Hindlimb muscle (tissue), 1 donor: ENCODE measurements at regions not wholly inside any gene's neighbourhood (a gene's known extent, or its start where the extent isn't known, plus 50 kb on each side); places are given as distances from the start of the nearest gene placed in this dataset.

Experiments used
- DNase-seq: peaks from one replicate; pipeline ENCODE4 v3.0.0-alpha.2; 2013

DNA sequence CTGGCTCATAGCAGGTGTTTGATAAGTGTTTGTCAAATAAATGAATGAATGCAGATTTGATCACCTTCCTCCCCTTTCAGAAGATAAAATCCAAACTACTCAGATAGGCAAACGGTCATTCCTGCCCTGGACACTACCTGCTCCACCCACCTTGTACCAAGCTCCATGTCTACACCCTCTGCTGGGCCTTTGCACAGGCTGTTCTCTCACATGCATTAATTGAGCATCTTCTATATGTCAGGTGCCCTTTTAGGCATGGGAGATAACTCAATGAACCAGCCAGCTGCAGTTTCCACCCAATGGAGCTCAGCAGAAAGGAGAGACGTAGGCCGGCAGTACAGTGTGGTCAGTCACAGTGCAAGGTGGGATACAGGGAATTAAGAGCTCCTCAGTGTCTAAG, 102.3 kb upstream of the CPEB4 start:
- DNase-seq, result no peak

GRCh38 chr5:173786286-173787187, 101.6 kb upstream of the CPEB4 start:
- no peak for DNase-seq

- no peak for DNase-seq
These were observed 98.9 kb upstream of the CPEB4 start for GRCh38 chr5:173789031-173789920.

DNA sequence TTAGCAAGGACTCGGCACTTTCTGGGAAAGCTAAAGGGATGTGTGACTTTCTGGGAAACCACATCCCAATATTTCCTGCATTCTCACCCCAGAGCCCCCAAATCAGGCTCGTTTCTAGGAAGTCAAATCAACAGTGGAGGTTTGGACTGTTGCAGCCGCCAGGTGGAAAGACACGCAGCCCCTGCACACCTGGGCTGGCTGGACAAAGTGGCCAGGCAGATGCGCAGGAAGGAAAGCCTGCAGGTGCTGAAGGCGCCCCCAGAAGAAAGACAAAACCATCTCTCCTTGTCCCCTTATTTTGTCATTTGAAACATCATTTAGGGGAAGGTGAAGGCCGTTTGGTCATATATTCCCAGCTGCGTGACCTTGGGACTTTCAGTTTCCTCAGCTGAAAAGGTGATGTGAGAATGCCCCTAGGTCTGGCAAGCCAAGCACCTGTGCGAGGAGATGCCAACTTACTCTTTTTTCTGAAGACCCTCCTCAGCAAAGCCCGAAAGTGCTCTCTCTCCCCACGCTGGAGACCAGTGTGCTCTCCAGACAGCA, 97.9 kb upstream of the CPEB4 start:
- no peak for DNase-seq

DNA sequence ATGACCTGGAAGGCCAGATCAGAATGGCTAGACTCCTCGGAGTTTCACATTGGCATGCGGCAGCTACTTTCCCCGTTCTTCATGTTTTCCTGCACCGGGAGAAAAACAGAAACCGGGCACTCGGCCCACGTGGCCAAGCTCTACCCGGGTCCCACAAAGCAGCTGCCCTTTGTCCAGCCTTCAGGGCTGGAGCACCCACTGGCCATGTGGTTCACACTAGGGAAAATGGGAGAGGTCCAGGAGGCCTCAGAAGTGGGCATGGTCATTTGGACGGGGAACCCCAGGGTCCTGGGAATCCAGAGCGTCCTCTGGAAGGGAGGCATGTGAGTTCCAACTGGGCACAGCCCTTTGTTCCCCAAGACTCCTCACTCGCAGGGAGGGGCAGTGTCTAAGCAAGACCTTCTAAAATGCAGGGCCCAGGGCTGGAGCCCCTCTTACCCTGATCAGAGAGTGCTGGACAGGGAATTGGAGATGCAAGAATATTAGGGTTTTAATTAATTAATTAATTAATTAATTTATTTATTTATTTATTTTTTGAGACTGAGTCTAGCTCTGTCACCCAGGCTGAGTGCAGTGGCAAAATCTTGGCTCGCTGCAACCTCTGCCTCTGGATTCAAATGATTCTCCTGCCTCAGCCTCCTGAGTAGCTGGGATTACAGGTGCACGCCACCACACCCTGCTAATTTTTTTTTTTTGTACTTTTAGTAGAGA, 97.2 kb upstream of the CPEB4 start:
- no peak for DNase-seq

DNA sequence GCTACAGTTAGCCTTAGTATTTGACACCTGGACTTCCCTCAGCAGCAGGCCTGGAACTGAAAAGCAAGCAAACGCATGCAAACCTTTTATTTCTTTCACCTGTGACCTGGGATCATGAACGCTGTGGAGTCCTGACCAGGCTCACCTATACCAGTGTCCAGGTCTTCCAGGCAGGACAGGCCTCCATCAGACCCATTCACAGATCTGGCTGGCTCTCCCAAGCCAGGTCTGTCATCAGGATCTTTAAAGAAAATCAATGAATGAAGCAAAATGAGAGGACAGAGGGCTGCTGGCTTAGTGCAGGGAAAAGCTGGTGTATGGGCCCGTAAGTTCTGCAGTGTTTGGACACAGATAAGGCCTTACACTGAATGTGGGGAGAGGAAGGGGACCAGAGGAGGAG, 96.3 kb upstream of the CPEB4 start:
- no peak for DNase-seq

- DNase-seq, result no peak
These were observed 95.2 kb upstream of the CPEB4 start for GRCh38 chr5:173792781-173793547.

DNA sequence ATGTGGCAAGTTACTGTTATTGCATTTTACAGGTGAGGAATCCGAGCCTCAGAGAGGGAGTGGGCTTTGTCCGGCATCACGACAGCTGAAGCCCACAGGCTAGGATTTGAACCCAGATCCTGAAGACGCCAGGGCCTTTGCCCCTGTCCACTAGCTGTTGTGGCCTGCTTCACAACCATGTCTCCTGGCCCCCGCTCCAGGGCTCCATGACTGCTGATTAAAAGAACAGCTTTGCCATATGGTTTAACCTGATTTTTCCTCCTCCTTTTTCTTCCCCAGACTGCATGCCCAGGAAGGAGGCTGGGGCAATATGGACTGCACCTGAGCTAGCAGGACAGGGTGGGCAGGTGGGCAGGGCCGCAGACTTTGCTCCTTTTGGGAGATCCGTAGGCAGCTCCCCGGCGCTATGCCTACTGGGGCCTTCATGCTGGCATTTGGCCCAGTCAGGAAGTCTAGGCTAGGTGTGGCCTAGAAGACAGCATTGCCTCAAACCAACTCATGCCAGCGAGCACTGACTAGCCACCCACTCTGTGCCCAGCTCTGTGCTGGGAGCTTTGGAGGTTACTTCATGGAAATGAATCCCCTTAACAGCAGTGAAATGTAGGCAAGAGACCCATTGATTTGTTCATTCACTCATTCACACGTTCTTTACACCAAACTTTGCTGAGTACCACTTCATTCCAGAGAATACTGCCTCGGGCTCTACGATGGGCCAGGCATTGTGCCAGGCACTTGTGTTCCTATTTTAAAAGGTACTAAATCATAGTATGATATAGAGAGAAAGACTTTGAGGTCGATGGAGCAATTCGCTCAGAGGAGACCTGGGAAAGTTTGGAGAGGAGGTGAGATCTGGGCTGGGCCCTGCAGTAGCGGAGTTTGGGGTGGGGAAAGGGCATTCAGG, 94.3 kb upstream of the CPEB4 start:
- no peak for DNase-seq

DNA sequence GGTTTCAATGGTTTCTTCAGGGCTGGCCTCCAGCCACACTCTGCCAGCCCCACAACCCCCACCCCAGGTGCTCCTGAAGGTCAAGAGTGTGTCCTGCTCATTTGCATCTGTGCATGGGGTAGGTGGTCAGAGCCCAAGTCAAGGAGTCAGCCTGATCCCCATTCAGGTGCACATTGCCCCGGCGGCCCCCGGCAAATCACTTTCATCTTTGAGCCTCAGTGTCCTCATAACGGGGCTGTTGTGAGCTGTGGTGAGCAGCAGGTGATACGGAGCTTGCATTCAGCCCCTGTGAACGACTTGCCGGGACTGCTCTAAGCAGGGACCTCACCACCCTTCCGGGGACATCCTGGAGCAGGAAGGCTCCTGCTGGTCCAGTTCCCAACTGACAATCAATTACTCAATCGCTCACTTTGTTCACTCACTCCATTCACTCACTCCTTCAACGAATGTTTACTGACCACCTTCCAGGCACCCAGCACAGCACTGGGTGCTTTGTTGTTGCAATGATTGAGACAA, 93.2 kb upstream of the CPEB4 start:
- DNase-seq, result no peak

GRCh38 chr5:173795601-173796000, 92.5 kb upstream of the CPEB4 start:
- no peak for DNase-seq

GRCh38 chr5:173796721-173797495, 91.2 kb upstream of the CPEB4 start:
- DNase-seq, result no peak

- no peak for DNase-seq
These were observed 89.9 kb upstream of the CPEB4 start for GRCh38 chr5:173798127-173798810.

- no peak for DNase-seq
These were observed 87.8 kb upstream of the CPEB4 start for GRCh38 chr5:173800340-173800739.

GRCh38 chr5:173801006-173801405, 87.1 kb upstream of the CPEB4 start:
- DNase-seq, result no peak

- DNase-seq, result no peak
These were observed 85.4 kb upstream of the CPEB4 start for GRCh38 chr5:173802670-173803165.

GRCh38 chr5:173804579-173804978, 83.6 kb upstream of the CPEB4 start:
- DNase-seq, result no peak

DNA sequence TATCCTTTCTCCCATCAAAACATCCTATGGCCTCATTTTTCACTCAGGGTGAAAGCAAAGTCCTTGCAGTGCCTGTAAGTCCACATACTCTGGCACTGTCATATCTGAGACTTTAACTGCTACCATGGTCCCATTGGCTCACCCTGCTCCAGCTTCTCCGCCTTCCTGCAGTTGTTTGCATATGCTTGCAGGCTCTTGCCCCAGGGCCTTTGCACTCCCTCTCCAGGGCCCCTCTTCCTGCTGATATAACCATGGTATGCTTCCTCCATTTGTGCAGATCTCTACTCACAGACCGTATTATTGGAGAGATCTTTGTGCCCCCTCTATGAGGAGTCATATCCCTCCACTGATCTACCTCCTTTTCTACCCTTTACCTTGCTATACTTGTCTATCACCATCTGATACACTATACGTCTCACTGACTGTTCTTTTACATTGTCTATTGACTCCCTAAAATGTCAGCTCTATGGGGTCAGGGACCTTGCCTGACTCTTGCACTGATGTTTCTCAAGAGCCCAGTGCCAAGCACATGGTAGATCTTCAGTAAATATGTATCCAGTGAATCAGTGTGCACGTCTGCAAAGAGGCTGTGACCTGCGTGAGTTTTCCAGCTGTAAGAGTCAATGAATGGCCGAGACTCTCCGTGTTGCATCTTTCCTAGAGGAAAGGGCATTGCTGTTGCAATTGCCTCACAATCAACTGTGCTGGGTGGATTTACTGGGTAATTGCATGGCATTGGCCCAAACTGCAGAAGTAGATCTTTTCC, 81.7 kb upstream of the CPEB4 start:
- no peak for DNase-seq

DNA sequence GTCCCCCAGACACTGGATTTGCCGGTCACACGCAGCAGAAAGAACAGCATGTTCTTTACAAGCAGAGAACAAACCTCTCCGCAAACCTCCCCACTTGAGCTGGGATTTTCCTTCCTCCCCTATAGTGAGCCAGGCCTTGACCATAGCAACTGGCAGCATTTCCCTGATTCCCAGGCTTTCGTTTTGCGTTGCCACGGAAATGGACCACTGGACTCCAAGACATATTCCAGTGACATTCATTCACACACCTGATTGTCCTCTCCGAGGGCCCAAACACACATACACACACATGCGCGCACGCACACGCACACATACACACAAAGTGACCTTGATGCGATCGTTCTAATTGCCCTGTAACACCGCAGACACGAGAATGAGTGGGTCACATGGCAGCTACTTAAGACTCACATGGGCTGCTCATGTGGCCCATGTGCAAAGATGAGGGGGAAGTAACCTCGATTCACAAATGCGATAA, 80.9 kb upstream of the CPEB4 start:
- DNase-seq, result no peak
